ENCODE measurements at regions not wholly inside any gene's neighbourhood (a gene's known extent, or its start where the extent isn't known, plus 50 kb on each side); places are given as distances from the start of the nearest gene placed in this dataset.

- H3K4me3 ChIP-seq (ENCODE audit: low read depth, low read length): no peak overlapping the region
- H3K27me3 ChIP-seq (ENCODE audit: control insufficient read depth, insufficient read depth, low read length): no peaks in the 10 kb centered on the region
- H3K9me3 ChIP-seq (ENCODE audit: control insufficient read depth, insufficient read depth, low read length): no peaks in the 10 kb centered on the region
- DNase-seq (ENCODE audit: low read depth, low spot score): no peak
- ChIA-PET POLR2A (no interaction called here), CTCF (no interaction called here)
- H3K27ac ChIP-seq (ENCODE audit: low read depth, low read length): no peak overlapping the region
- TF ChIP-seq CTCF (IDR thresholded peaks at IDR 0.05; ENCODE audit: low read depth, low read length): no peak
These were observed 1127.4 kb downstream of the LRFN5 start for GRCh38 chr14:42734041-42734440.

- ChIA-PET POLR2A (no interaction called here), CTCF (no interaction called here)
- Histone ChIP-seq H3K9me3 (ENCODE audit: control insufficient read depth, insufficient read depth, low read length) (no peaks in the 10 kb centered on the region), H3K27me3 (ENCODE audit: control insufficient read depth, insufficient read depth, low read length) (no peaks in the 10 kb centered on the region), H3K4me3 (ENCODE audit: low read depth, low read length) (no peak overlapping the region), H3K27ac (ENCODE audit: low read depth, low read length) (no peak overlapping the region)
- no peak for TF ChIP-seq CTCF (IDR thresholded peaks at IDR 0.05; ENCODE audit: low read depth, low read length)
- DNase-seq (ENCODE audit: low read depth, low spot score): no peak
These were observed 1125.3 kb downstream of the LRFN5 start for GRCh38 chr14:42732005-42732404.

- no peak for TF ChIP-seq CTCF (IDR thresholded peaks at IDR 0.05; ENCODE audit: low read depth, low read length)
- DNase-seq (ENCODE audit: low read depth, low spot score): no peak
- POLR2A ChIA-PET: no interaction called here
- Histone ChIP-seq H3K9me3 (ENCODE audit: control insufficient read depth, insufficient read depth, low read length) (no peaks in the 10 kb centered on the region), H3K4me3 (ENCODE audit: low read depth, low read length) (no peak overlapping the region), H3K27me3 (ENCODE audit: control insufficient read depth, insufficient read depth, low read length) (no peaks in the 10 kb centered on the region), H3K27ac (ENCODE audit: low read depth, low read length) (no peak overlapping the region)
- CTCF ChIA-PET: no interaction called here
These were observed 1124.8 kb downstream of the LRFN5 start for GRCh38 chr14:42731480-42731879.

- CTCF ChIA-PET: no interaction called here
- Histone ChIP-seq H3K27me3 (ENCODE audit: control insufficient read depth, insufficient read depth, low read length) (no peaks in the 10 kb centered on the region), H3K27ac (ENCODE audit: low read depth, low read length) (no peak overlapping the region), H3K4me3 (ENCODE audit: low read depth, low read length) (no peak overlapping the region), H3K9me3 (ENCODE audit: control insufficient read depth, insufficient read depth, low read length) (no peaks in the 10 kb centered on the region)
- TF ChIP-seq CTCF (IDR thresholded peaks at IDR 0.05; ENCODE audit: low read depth, low read length): no peak
- no peak for DNase-seq (ENCODE audit: low read depth, low spot score)
- POLR2A ChIA-PET: no interaction called here
These were observed 1123.0 kb downstream of the LRFN5 start for GRCh38 chr14:42729681-42730080.

- ChIA-PET CTCF (no interaction called here), POLR2A (no interaction called here)
- Histone ChIP-seq H3K27ac (ENCODE audit: low read depth, low read length) (no peak overlapping the region), H3K4me3 (ENCODE audit: low read depth, low read length) (no peak overlapping the region), H3K9me3 (ENCODE audit: control insufficient read depth, insufficient read depth, low read length) (no peaks in the 10 kb centered on the region), H3K27me3 (ENCODE audit: control insufficient read depth, insufficient read depth, low read length) (no peaks in the 10 kb centered on the region)
- no peak for DNase-seq (ENCODE audit: low read depth, low spot score)
- no peak for TF ChIP-seq CTCF (IDR thresholded peaks at IDR 0.05; ENCODE audit: low read depth, low read length)
These were observed 1112.7 kb downstream of the LRFN5 start for GRCh38 chr14:42719391-42719790.

All from AG04450 (cell line).